GM12891 (cell line): ENCODE measurements at regions not wholly inside any gene's neighbourhood (a gene's known extent, or its start where the extent isn't known, plus 50 kb on each side); places are given as distances from the start of the nearest gene placed in this dataset.

Experiments used
- PAX5 ChIP-seq: IDR thresholded peaks from 2 replicates; pipeline ENCODE4 v1.6.1; 2011; ENCODE audit warnings: low read length, moderate library complexity, mild to moderate bottlenecking; ENCODE audit not compliant: insufficient read depth, severe bottlenecking
- POLR2A ChIP-seq: IDR thresholded peaks from 2 replicates; pipeline ENCODE4 v1.6.1; 2011; ENCODE audit warnings: low read depth, low read length, control low read depth
- POLR2AphosphoS5 ChIP-seq: IDR thresholded peaks from 2 replicates; pipeline ENCODE4 v1.6.1; 2011; ENCODE audit warnings: low read depth, low read length, control low read depth
- TAF1 ChIP-seq: IDR thresholded peaks from 2 replicates; pipeline ENCODE4 v1.6.1; 2011; ENCODE audit warnings: low read depth, low read length, control low read depth

DNA sequence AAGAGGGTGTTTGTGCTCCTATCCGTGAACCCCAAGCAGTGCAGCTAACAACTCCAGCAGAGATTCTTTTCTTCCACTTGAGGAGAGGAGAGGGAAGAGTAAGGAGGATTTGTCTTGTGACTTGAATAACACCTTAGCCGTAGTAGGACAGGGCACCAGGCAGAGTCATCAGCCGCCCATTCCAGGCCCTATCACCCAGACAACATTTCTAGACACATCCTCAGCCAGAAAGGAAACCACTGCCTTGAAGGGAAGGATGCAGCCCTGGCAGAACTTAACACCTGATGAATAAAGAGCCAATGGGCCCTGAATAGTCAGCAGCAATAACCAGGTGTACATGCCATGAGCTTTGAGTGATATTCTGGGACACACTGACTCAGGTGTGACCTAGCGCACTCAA is 1013.0 kb upstream of the COX7C start:
- TF ChIP-seq POLR2A (no peak), POLR2AphosphoS5 (no peak), TAF1 (no peak), PAX5 (no peak)
